ENCODE measurements at regions not wholly inside any gene's neighbourhood (a gene's known extent, or its start where the extent isn't known, plus 50 kb on each side); places are given as distances from the start of the nearest gene placed in this dataset.

GRCh38 chr5:98455665-98456064 is 317.8 kb upstream of the RGMB start:
- no peak for TF ChIP-seq CTCF (IDR thresholded peaks at IDR 0.05; ENCODE audit: insufficient read depth, missing control alignments)

GRCh38 chr5:98458004-98458403 is 315.5 kb upstream of the RGMB start:
- FAIRE-seq (no peak), DNase-seq (ENCODE audit: insufficient read length, low spot score) (no peak)
- TF ChIP-seq CTCF (IDR thresholded peaks at IDR 0.05; ENCODE audit: insufficient read depth, missing control alignments) = no peak

More at GRCh38 chr5:98455665-98456064, 317.8 kb upstream of the RGMB start:
- DNase-seq (ENCODE audit: insufficient read length, low spot score) = no peak
- FAIRE-seq = no peak

- FAIRE-seq (no peak), DNase-seq (ENCODE audit: insufficient read length, low spot score) (no peak)
- TF ChIP-seq CTCF (IDR thresholded peaks at IDR 0.05; ENCODE audit: insufficient read depth, missing control alignments) = no peak
Measured at GRCh38 chr5:98458726-98459125, 314.7 kb upstream of the RGMB start.

- FAIRE-seq = no peak
Measured at GRCh38 chr5:98460536-98460935, 312.9 kb upstream of the RGMB start.

GRCh38 chr5:98461485-98461884 is 312.0 kb upstream of the RGMB start:
- no peak for FAIRE-seq
- no peak for DNase-seq (ENCODE audit: insufficient read length, low spot score)
- no peak for TF ChIP-seq CTCF (IDR thresholded peaks at IDR 0.05; ENCODE audit: insufficient read depth, missing control alignments)

More at GRCh38 chr5:98460536-98460935, 312.9 kb upstream of the RGMB start:
- no peak for TF ChIP-seq CTCF (IDR thresholded peaks at IDR 0.05; ENCODE audit: insufficient read depth, missing control alignments)
- no peak for DNase-seq (ENCODE audit: insufficient read length, low spot score)

- DNase-seq (ENCODE audit: insufficient read length, low spot score) (no peak), FAIRE-seq (no peak)
- TF ChIP-seq CTCF (IDR thresholded peaks at IDR 0.05; ENCODE audit: insufficient read depth, missing control alignments) = no peak
Measured at GRCh38 chr5:98463222-98463621, 310.2 kb upstream of the RGMB start.

- no peak for DNase-seq (ENCODE audit: insufficient read length, low spot score)
- no peak for TF ChIP-seq CTCF (IDR thresholded peaks at IDR 0.05; ENCODE audit: insufficient read depth, missing control alignments)
- no peak for FAIRE-seq
Measured at GRCh38 chr5:98463676-98464075, 309.8 kb upstream of the RGMB start.
